WTC11 (cell line): ENCODE measurements at regions not wholly inside any gene's neighbourhood (a gene's known extent, or its start where the extent isn't known, plus 50 kb on each side); places are given as distances from the start of the nearest gene placed in this dataset.

Experiments used
- ATF1 ChIP-seq: sonication (generic); formaldehyde crosslinking; IDR thresholded peaks from 2 replicates; pipeline ENCODE4 v1.8.1; 2023; ENCODE audit warnings: mild to moderate bottlenecking, moderate library complexity, missing genetic modification reagents
- GABPB1 ChIP-seq: sonication (generic); formaldehyde crosslinking; IDR thresholded peaks from 2 replicates; pipeline ENCODE4 v1.8.1; 2023; ENCODE audit warnings: mild to moderate bottlenecking, missing genetic modification reagents
- NFYB ChIP-seq: sonication (generic); formaldehyde crosslinking; conservative IDR thresholded peaks from 2 replicates; pipeline ENCODE4 v1.8.0; 2022; ENCODE audit warnings: low read depth, missing genetic modification reagents
- NR3C1 ChIP-seq: sonication (generic); formaldehyde crosslinking; conservative IDR thresholded peaks from 2 replicates; pipeline ENCODE4 v1.8.1; 2023; ENCODE audit warnings: low read depth, mild to moderate bottlenecking, missing genetic modification reagents
- TF ChIP-seq, protein P1 (sequence below): sonication (generic); formaldehyde crosslinking; IDR thresholded peaks from 2 replicates; pipeline ENCODE4 v1.8.0; 2022; ENCODE audit warnings: mild to moderate bottlenecking, missing genetic modification reagents
- TF ChIP-seq, protein P2 (sequence below): fragments of 200-600 bp; IDR thresholded peaks from 2 replicates; pipeline ENCODE4 v1.8.0; 2022; ENCODE audit warnings: antibody characterized with exemption

DNA sequence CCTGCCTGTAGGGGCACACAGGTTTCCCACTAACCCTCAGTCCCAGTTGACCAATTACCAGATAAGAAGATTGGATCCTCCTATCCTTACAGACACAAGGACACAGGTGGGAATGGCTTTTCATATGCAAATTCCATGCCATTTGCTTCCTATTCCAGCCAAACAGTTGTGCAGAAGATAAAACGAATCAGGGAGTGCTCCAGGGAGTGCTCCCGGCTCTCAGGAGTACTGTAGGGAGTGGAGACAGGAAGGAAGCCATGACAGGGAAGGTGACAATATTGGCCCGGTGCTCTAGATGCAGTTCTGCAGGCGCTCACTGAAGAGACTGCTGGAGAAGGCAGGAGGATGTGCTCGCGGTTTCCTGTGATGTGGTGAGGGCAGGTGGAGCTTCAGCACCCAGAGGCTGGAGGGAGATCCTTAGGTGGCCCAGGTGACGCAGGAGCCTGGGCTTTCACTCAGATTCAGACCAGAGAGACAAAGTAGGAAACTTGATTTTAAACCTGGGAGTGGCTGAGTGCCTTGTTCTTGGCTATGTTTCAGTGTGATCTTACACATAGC, 260.0 kb downstream of the AUH start:
- TF ChIP-seq, protein P1, sequence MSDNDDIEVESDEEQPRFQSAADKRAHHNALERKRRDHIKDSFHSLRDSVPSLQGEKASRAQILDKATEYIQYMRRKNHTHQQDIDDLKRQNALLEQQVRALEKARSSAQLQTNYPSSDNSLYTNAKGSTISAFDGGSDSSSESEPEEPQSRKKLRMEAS, result no peak
- TF ChIP-seq NFYB (CRISPR knock-in tag), result no peak
- TF ChIP-seq, protein P2, sequence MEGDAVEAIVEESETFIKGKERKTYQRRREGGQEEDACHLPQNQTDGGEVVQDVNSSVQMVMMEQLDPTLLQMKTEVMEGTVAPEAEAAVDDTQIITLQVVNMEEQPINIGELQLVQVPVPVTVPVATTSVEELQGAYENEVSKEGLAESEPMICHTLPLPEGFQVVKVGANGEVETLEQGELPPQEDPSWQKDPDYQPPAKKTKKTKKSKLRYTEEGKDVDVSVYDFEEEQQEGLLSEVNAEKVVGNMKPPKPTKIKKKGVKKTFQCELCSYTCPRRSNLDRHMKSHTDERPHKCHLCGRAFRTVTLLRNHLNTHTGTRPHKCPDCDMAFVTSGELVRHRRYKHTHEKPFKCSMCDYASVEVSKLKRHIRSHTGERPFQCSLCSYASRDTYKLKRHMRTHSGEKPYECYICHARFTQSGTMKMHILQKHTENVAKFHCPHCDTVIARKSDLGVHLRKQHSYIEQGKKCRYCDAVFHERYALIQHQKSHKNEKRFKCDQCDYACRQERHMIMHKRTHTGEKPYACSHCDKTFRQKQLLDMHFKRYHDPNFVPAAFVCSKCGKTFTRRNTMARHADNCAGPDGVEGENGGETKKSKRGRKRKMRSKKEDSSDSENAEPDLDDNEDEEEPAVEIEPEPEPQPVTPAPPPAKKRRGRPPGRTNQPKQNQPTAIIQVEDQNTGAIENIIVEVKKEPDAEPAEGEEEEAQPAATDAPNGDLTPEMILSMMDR, result no peak
- no peak for TF ChIP-seq GABPB1
- TF ChIP-seq ATF1 (CRISPR knock-in tag), result no peak
- TF ChIP-seq NR3C1 (CRISPR knock-in tag), result no peak
